HG02623 (cell line): ENCODE measurements at regions not wholly inside any gene's neighbourhood (a gene's known extent, or its start where the extent isn't known, plus 50 kb on each side); places are given as distances from the start of the nearest gene placed in this dataset.
"Not testable (repeated sequence)": the region's sequence is repeated elsewhere in the genome, so short reads cannot be mapped to it uniquely, and the experiment has no call there.

Experiments
- ATAC-seq: cut with Tn5 transposase; IDR thresholded peaks from one replicate; pipeline ENCODE4 v1.9.1; 2021; ENCODE audit warnings: moderate library complexity; ENCODE audit not compliant: unreplicated experiment

DNA sequence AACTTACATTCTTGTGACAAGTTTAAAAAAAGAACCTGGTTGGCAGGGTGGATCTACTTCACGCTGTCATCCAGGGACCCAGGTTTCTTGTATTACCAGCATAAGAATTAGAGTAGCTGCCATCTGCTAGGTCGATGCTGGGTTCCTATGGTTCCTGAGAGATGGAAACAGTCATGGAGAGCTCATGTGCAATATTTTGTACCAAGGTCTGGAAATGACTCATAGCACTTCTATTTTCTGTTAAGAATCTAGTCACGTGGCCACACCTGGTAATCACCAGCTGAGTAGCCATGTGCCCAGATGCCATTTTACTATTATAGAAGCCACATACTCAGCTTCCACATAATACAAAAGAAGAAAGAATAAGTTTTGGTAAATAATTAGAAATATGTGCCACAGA lies 171.3 kb downstream of the CD83 start:
- ATAC-seq = no peak

- ATAC-seq = no peak
Measured at GRCh38 chr6:14290041-14290771, 172.6 kb downstream of the CD83 start.

GRCh38 chr6:14290772-14291330 lies 173.3 kb downstream of the CD83 start:
- no peak for ATAC-seq

GRCh38 chr6:14291331-14291730 lies 173.8 kb downstream of the CD83 start:
- no peak for ATAC-seq

DNA sequence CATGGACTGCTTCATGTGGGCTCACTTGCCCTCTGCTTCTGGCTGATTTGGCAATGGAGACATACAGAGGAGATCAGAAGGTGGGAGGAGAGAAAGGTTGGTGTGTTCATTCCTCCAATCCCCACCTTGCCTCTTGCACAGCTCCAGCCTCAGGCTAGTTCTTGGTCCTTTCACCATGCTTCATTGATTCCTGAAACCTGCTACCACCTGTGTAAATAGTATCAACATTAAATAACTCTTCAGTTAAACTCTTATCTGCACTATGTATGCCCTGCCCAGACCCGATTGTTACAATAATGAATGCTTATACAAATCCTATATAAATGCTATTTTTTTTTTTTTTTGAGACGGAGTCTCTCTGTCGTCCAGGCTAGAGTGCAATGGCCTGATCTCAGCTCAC lies 174.5 kb downstream of the CD83 start:
- ATAC-seq = no peak

- ATAC-seq = no peak
Measured at GRCh38 chr6:14294270-14294951, 176.8 kb downstream of the CD83 start.

DNA sequence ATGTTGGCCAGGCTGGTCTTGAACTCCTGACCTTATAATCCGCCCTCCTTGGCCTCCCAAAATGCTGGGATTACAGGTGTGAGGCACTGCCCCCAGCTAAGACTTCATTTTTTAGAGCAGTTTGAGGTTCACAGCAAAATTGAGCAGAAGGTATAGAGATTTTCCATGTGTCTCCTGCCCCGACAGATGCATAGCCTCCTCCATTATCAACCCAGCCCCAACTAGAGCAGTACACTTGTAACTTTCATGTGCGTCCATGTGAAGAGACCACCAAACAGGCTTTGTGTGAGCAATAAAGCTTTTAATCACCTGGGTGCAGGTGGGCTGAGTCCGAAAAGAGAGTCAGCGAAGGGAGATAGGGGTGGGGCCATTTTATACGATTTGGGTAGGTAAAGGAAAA lies 179.1 kb downstream of the CD83 start:
- not testable (repeated sequence) for ATAC-seq

DNA sequence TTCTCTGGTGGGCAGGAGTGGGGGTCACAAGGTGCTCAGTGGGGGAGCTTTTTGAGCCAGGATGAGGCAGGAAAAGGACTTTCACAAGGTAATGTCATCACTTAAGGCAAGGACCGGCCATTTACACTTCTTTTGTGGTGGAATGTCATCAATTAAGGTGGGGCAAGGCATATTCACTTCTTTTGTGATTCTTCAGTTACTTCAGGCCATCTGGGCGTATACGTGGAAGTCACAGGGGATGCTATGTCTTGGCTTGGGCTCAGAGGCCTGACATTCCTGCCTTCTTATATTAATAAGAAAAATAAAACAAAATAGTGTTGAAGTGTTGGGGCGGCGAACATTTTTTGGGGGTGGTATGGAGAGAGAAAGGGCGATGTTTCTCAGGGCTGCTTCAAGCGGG lies 179.5 kb downstream of the CD83 start:
- not testable (repeated sequence) for ATAC-seq

DNA sequence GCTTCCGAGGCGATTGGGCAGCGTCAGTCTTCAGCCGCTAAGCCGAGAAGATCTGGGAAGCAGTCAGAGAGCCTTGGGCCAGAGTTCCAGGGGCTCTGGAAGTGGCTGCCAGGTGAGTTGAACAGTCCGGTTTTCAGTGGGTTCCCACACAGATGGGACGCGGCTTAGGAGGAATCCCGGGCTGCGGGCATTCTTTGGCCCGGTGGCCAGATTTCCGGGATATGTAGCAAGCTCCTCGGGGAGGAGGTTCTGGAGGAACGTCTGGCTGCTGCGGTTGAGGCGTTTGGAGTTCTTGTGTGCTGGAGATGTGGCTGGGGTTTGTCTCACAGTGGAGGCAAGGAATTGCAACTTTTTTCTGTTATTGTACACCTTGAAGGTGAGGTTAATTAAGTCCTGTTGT lies 182.6 kb downstream of the CD83 start:
- ATAC-seq = not testable (repeated sequence)

DNA sequence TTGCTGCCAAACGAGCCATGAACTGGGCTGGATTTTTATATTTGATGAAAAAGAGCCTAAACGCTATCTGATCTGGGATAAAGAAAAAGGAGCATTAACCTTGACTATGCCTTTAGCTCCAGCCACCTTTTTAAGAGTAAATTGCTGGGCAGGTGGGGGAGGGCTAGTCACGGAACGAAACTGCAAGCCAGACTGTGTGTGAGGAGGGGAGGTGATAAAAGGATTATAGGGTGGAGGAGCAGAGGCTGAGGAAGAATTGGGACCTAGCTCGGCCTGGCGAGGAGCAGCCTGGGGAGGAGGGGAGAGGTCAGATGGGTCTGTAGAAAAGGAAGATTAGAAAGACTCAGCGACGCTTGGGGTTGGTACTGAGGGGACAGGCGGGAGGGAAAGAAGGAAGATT lies 183.1 kb downstream of the CD83 start:
- ATAC-seq = not testable (repeated sequence)

GRCh38 chr6:14301477-14301876 lies 183.9 kb downstream of the CD83 start:
- ATAC-seq = not testable (repeated sequence)

GRCh38 chr6:14305131-14305530 lies 187.6 kb downstream of the CD83 start:
- ATAC-seq = no peak

- no peak for ATAC-seq
Measured at GRCh38 chr6:14305624-14306023, 188.1 kb downstream of the CD83 start.

DNA sequence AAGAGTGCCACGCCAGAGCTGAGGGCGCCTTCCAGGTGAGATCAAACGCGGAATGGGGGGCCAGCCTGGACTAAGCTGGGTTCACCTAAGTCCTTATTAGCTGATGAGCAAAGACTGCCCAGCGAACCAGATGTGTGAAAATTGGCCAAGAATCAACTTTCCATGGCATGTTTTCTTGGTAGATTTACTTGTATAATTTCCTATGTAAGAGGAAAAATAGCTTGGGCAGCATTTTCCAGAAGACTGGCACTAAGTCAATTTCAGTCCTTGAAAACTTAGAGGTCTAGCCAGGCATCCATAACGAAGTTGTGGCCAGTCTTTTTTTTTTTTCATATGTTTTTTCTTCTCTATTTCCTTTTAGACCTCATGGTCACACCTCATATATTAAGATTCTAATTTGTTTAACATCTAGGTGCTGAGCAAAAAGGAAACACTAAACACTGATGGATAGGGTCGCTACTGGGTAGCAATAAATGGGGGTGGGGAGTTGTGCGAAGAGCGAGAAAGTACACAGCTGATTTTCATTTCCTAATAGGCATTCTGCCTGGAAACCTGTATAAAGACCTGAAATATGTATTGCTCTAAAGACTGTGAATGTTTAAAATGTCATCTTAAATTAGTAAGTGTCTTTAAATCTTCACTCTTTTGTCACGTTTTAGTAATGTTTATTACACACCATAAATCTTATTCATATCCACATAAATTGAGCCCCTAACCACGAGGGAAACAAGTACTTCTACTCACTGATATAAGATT lies 188.8 kb downstream of the CD83 start:
- ATAC-seq = no peak

DNA sequence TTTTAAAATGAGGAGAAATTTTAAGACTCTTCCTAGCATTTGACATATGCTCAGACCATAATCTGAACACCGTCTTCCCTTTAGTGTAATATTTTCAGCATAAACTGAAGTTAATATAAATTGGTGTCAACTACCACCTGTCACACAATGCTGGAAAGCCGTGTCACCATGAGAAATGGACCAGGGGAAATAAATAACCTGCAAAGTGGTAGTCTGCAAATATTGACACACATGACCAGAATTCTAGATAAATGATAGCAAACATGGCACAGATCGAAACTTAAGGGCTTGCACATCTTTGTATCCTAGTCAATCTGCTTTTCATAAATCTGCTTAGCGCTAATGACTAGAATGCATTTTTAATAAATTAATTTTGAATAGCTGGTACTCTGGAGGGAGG lies 191.9 kb downstream of the CD83 start:
- ATAC-seq = no peak

GRCh38 chr6:14309951-14310445 lies 192.4 kb downstream of the CD83 start:
- no peak for ATAC-seq

- no peak for ATAC-seq
Measured at GRCh38 chr6:14310960-14311359, 193.4 kb downstream of the CD83 start.

GRCh38 chr6:14312587-14312986 lies 195.0 kb downstream of the CD83 start:
- no peak for ATAC-seq

DNA sequence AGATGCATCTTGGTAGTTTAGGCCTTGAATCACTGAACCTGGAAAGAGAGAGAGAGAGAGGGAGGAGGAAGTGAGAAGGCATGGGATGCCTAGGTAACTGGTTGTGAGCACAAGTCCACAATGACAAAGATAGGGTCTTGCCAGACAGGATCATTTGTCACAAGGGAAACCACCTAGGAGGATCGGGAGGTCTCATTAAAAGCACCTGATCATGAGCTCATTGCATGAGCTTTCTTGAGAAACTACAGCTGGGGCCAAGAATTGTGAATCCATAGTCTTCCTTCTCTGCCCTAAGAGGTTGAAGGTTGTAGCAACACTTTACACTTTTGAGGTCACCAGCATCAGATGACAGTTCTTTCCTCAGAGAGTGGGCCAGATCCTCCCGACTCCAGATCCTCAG lies 195.7 kb downstream of the CD83 start:
- ATAC-seq = no peak

DNA sequence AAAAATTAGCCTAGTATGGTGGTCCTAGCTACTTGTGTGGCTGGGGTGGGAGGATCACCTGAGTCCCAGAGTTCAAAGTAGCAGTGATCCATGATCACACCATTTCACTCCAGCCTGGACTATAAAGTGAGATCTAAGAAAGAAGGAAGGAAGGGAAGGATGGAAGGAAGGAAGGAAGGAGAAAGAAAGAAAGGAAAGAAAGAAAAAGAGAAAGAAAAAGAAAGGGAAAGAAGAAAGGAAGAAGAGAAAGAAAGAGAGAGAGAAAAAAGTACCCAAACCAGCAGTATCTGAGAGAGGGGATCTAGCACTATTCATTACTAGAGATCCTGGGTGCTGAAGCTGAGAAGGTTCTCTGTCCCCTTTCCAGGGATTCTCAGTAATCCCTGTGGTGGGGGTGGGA lies 197.8 kb downstream of the CD83 start:
- ATAC-seq = no peak

- ATAC-seq = no peak
Measured at GRCh38 chr6:14316651-14317386, 199.2 kb downstream of the CD83 start.
